ENCODE measurements at regions not wholly inside any gene's neighbourhood (a gene's known extent, or its start where the extent isn't known, plus 50 kb on each side); places are given as distances from the start of the nearest gene placed in this dataset.
"Not testable (repeated sequence)": the region's sequence is repeated elsewhere in the genome, so short reads cannot be mapped to it uniquely, and the experiment has no call there.

DNA sequence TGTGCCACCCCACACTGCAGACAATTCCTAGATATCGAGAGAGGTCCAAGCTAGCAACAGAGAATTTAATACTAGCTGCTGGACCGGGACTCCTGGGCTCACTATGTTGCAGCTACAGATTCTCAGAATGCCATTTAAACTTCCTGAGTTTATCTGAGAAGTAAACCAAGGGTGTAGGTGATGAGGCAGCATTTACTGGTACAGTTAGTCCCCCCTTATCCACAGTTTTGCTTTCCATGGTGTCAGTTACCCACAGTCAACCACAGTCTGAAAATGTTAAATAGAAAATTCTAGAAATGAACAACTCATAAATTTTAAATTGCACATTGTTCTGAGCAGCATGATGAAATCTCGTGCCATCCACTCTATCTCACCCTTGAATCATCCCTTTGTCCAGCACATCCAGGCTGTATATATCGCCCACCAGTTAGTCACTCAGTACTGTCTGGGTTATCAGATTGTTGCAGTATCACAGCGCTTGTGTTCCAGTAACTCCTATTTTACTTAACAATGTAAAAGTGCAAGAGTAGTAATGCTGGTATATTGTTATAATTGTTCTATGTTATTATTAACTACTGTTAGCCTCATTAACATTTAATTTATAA lies 157.5 kb upstream of the NBPF9 start:
- H3K4me3 ChIP-seq (ENCODE audit: low read length); H3K9ac ChIP-seq (ENCODE audit: low read length); H3K27ac ChIP-seq (ENCODE audit: low read length); H3K9me3 ChIP-seq (ENCODE audit: control insufficient read depth, low read depth, low read length); H3K27me3 ChIP-seq (ENCODE audit: control insufficient read depth, insufficient read depth, low read length); H3K36me3 ChIP-seq (ENCODE audit: control insufficient read depth, low read depth, low read length); H3K4me1 ChIP-seq (ENCODE audit: control insufficient read depth, low read depth, low read length): not testable (repeated sequence)

- H3K36me3 ChIP-seq (ENCODE audit: control insufficient read depth, low read depth, low read length); H3K9ac ChIP-seq (ENCODE audit: low read length); H3K4me3 ChIP-seq (ENCODE audit: low read length); H3K4me1 ChIP-seq (ENCODE audit: control insufficient read depth, low read depth, low read length); H3K9me3 ChIP-seq (ENCODE audit: control insufficient read depth, low read depth, low read length); H3K27me3 ChIP-seq (ENCODE audit: control insufficient read depth, insufficient read depth, low read length); H3K27ac ChIP-seq (ENCODE audit: low read length): not testable (repeated sequence)
Observed at GRCh38 chr1:149267287-149267686, 163.9 kb upstream of the NBPF9 start.

GRCh38 chr1:149269001-149269702 lies 165.8 kb upstream of the NBPF9 start:
- not testable (repeated sequence) for H3K9ac ChIP-seq (ENCODE audit: low read length); H3K27ac ChIP-seq (ENCODE audit: low read length); H3K36me3 ChIP-seq (ENCODE audit: control insufficient read depth, low read depth, low read length); H3K4me3 ChIP-seq (ENCODE audit: low read length); H3K9me3 ChIP-seq (ENCODE audit: control insufficient read depth, low read depth, low read length); H3K4me1 ChIP-seq (ENCODE audit: control insufficient read depth, low read depth, low read length); H3K27me3 ChIP-seq (ENCODE audit: control insufficient read depth, insufficient read depth, low read length)

- H3K27ac ChIP-seq (ENCODE audit: low read length); H3K9ac ChIP-seq (ENCODE audit: low read length); H3K27me3 ChIP-seq (ENCODE audit: control insufficient read depth, insufficient read depth, low read length); H3K4me3 ChIP-seq (ENCODE audit: low read length); H3K9me3 ChIP-seq (ENCODE audit: control insufficient read depth, low read depth, low read length); H3K36me3 ChIP-seq (ENCODE audit: control insufficient read depth, low read depth, low read length); H3K4me1 ChIP-seq (ENCODE audit: control insufficient read depth, low read depth, low read length): not testable (repeated sequence)
Observed at GRCh38 chr1:149269833-149270232, 166.5 kb upstream of the NBPF9 start.

- H3K4me1 ChIP-seq (ENCODE audit: control insufficient read depth, low read depth, low read length); H3K9ac ChIP-seq (ENCODE audit: low read length); H3K9me3 ChIP-seq (ENCODE audit: control insufficient read depth, low read depth, low read length); H3K4me3 ChIP-seq (ENCODE audit: low read length); H3K27me3 ChIP-seq (ENCODE audit: control insufficient read depth, insufficient read depth, low read length); H3K36me3 ChIP-seq (ENCODE audit: control insufficient read depth, low read depth, low read length); H3K27ac ChIP-seq (ENCODE audit: low read length): not testable (repeated sequence)
Observed at GRCh38 chr1:149274493-149274892, 171.1 kb upstream of the NBPF9 start.

GRCh38 chr1:149275802-149276201 lies 172.5 kb upstream of the NBPF9 start:
- not testable (repeated sequence) for H3K9me3 ChIP-seq (ENCODE audit: control insufficient read depth, low read depth, low read length); H3K9ac ChIP-seq (ENCODE audit: low read length); H3K27me3 ChIP-seq (ENCODE audit: control insufficient read depth, insufficient read depth, low read length); H3K27ac ChIP-seq (ENCODE audit: low read length); H3K4me3 ChIP-seq (ENCODE audit: low read length); H3K36me3 ChIP-seq (ENCODE audit: control insufficient read depth, low read depth, low read length); H3K4me1 ChIP-seq (ENCODE audit: control insufficient read depth, low read depth, low read length)

- H3K4me1 ChIP-seq (ENCODE audit: control insufficient read depth, low read depth, low read length); H3K36me3 ChIP-seq (ENCODE audit: control insufficient read depth, low read depth, low read length): not testable (repeated sequence)
Observed at GRCh38 chr1:149276496-149276895, 173.1 kb upstream of the NBPF9 start.

DNA sequence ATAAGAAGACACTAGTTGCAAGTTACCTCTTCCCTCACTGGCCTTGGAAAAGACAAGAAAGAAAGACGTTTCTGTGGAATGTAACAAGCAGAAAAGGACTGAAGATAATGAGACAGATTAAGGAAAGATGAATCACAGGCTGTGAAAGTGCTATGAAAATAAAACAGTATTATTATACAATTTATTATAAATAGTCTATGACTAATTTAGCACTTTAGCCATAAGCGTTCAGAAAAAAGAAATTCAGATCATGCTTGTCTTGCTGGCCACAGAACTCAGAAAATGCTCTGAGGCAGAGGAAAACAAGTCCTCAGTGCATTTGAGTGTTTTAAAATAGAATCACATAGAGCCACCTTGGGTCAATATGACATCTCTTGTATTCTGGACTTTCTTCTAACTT lies 174.8 kb upstream of the NBPF9 start:
- H3K9ac ChIP-seq (ENCODE audit: low read length); H3K4me3 ChIP-seq (ENCODE audit: low read length); H3K27ac ChIP-seq (ENCODE audit: low read length); H3K9me3 ChIP-seq (ENCODE audit: control insufficient read depth, low read depth, low read length); H3K27me3 ChIP-seq (ENCODE audit: control insufficient read depth, insufficient read depth, low read length); H3K4me1 ChIP-seq (ENCODE audit: control insufficient read depth, low read depth, low read length); H3K36me3 ChIP-seq (ENCODE audit: control insufficient read depth, low read depth, low read length): not testable (repeated sequence)

More at GRCh38 chr1:149276496-149276895, 173.1 kb upstream of the NBPF9 start:
- not testable (repeated sequence) for H3K9ac ChIP-seq (ENCODE audit: low read length); H3K9me3 ChIP-seq (ENCODE audit: control insufficient read depth, low read depth, low read length); H3K27ac ChIP-seq (ENCODE audit: low read length); H3K27me3 ChIP-seq (ENCODE audit: control insufficient read depth, insufficient read depth, low read length); H3K4me3 ChIP-seq (ENCODE audit: low read length)

DNA sequence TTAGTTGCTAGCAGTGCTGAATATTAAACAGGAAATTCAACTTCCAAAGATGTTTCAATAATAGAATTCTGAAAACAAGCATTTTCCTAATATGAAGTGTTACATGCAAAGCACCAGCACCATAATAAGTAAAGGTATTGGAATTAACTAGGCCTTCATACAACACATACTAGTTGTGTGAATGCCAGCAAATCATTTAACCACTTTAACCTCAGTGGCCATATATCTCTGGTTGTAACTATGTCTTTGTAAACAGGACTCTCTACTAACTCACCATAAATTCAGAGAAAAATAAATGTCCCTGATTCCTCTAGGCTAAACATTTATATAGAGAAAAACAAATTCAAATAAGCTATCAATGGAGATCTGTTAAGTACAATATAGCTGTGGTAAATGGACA lies 175.7 kb upstream of the NBPF9 start:
- H3K4me3 ChIP-seq (ENCODE audit: low read length); H3K27me3 ChIP-seq (ENCODE audit: control insufficient read depth, insufficient read depth, low read length); H3K36me3 ChIP-seq (ENCODE audit: control insufficient read depth, low read depth, low read length); H3K27ac ChIP-seq (ENCODE audit: low read length); H3K4me1 ChIP-seq (ENCODE audit: control insufficient read depth, low read depth, low read length); H3K9ac ChIP-seq (ENCODE audit: low read length); H3K9me3 ChIP-seq (ENCODE audit: control insufficient read depth, low read depth, low read length): not testable (repeated sequence)

DNA sequence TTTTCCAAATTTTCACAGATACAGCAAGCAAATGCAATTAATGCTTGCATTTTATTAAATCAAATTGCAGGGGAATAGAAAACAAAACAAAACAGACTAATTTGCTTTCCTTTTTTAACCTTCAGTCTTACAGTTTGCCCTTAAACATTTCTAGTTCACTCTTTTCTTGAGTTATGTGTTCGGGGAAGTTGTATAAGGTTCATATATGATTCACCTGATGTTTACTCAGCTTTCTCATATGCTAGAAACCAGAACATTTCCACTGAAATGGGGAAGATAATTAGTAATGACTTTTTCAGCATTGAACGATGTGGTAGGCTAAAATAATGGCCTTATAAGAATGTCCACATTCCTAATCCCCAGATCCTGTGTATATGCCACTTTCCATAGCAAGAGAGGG lies 176.2 kb upstream of the NBPF9 start:
- H3K36me3 ChIP-seq (ENCODE audit: control insufficient read depth, low read depth, low read length); H3K27me3 ChIP-seq (ENCODE audit: control insufficient read depth, insufficient read depth, low read length); H3K9me3 ChIP-seq (ENCODE audit: control insufficient read depth, low read depth, low read length); H3K4me1 ChIP-seq (ENCODE audit: control insufficient read depth, low read depth, low read length); H3K9ac ChIP-seq (ENCODE audit: low read length); H3K27ac ChIP-seq (ENCODE audit: low read length); H3K4me3 ChIP-seq (ENCODE audit: low read length): not testable (repeated sequence)

DNA sequence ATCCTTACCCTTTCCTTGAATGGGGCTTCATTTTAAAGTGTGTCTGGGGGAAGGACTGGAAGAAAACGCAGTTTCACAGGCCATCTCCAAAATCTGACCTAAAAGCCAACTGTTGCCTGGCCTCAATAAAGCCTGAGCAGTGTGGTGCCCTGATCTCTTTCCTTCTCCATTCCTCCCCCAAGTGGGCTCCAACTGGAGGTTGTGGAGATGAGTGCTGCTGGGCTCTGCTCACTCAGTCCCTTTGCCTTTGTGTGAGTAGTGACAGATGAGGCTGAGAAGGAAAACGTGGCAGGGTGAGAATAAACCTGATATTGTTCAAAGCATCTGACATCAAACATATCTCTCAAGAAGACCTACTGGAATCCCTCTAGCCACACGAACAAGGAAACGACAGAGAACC lies 181.4 kb upstream of the NBPF9 start:
- not testable (repeated sequence) for H3K9ac ChIP-seq (ENCODE audit: low read length); H3K36me3 ChIP-seq (ENCODE audit: control insufficient read depth, low read depth, low read length); H3K9me3 ChIP-seq (ENCODE audit: control insufficient read depth, low read depth, low read length); H3K27ac ChIP-seq (ENCODE audit: low read length); H3K4me1 ChIP-seq (ENCODE audit: control insufficient read depth, low read depth, low read length); H3K4me3 ChIP-seq (ENCODE audit: low read length); H3K27me3 ChIP-seq (ENCODE audit: control insufficient read depth, insufficient read depth, low read length)

DNA sequence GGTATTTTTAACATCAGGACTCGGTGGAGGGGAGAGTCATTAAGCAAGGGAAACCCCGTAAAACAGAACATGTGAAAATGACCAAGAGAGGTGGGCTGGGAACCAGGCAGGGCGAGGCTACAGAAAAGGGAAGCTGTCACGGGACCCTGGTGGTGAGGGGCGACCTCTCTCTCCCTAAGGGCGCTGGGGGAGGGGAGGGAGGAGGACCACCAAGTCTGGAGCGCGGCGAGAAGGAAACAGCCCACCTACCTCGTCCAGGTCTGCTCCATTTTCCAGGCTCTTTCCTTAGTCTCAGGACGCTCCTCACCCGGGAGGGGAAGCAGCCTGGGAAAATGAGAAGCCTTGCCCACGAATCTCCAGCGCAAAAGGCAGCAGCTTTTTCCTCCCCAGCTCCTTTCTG lies 181.9 kb upstream of the NBPF9 start:
- not testable (repeated sequence) for H3K9me3 ChIP-seq (ENCODE audit: control insufficient read depth, low read depth, low read length); H3K9ac ChIP-seq (ENCODE audit: low read length); H3K4me3 ChIP-seq (ENCODE audit: low read length); H3K27me3 ChIP-seq (ENCODE audit: control insufficient read depth, insufficient read depth, low read length); H3K36me3 ChIP-seq (ENCODE audit: control insufficient read depth, low read depth, low read length); H3K27ac ChIP-seq (ENCODE audit: low read length); H3K4me1 ChIP-seq (ENCODE audit: control insufficient read depth, low read depth, low read length)

All from iPS-18a (cell line).